Gastroesophageal sphincter (tissue), 4 donors: ENCODE measurements at regions not wholly inside any gene's neighbourhood (a gene's known extent, or its start where the extent isn't known, plus 50 kb on each side); places are given as distances from the start of the nearest gene placed in this dataset.

Experiments used
- ATAC-seq: fragments of 150-250 bp; one replicate; pipeline ENCODE4 v1.9.1; 2016; ENCODE audit warnings: mild to moderate bottlenecking, moderate library complexity
- H3K27ac ChIP-seq, 4 donors: fragments of 200-600 bp; sonication (generic) in 3 of 4; 1 replicate in 3 of 4; 2 replicates in 1 of 4; pipeline ENCODE4 v1.5.1; 2016 to 2019
- H3K27me3 ChIP-seq: fragments of 200-600 bp; sonication (generic); one replicate; pipeline ENCODE4 v1.5.1; 2019
- H3K36me3 ChIP-seq, 2 donors: fragments of 200-600 bp; sonication (generic); one replicate each; pipeline ENCODE4 v1.5.1; 2019; ENCODE audit warnings: control low read depth in 1 of 2
- H3K4me1 ChIP-seq, 3 donors: fragments of 200-600 bp; sonication (generic); 1 replicate in 2 of 3; 2 replicates in 1 of 3; pipeline ENCODE4 v1.5.1; 2016 to 2019; ENCODE audit warnings: control low read depth in 2 of 3
- H3K4me3 ChIP-seq, 2 donors: fragments of 200-600 bp; sonication (generic); one replicate each; pipeline ENCODE4 v1.5.1; 2019; ENCODE audit warnings: mild to moderate bottlenecking in 1 of 2, moderate library complexity in 1 of 2
- H3K9me3 ChIP-seq, 3 donors: fragments of 200-600 bp; sonication (generic); one replicate each; pipeline ENCODE4 v1.5.1; 2017 to 2019; ENCODE audit warnings: control low read depth in 2 of 3
- CTCF ChIP-seq, 4 experiments: fragments of 200-600 bp in 2 of 4; fragments of 450-650 bp in 2 of 4; sonication (generic) in 1 of 4; IDR thresholded peaks; one replicate each; pipeline ENCODE4 v1.5.1; 2017 to 2019; ENCODE audit warnings: antibody characterized with exemption in 4 of 4, mild to moderate bottlenecking in 2 of 4, moderate library complexity in 2 of 4
- EP300 ChIP-seq: sonication (generic); formaldehyde crosslinking; IDR thresholded peaks from one replicate; pipeline ENCODE4 v1.6.1; 2017; ENCODE audit warnings: antibody characterized with exemption, mild to moderate bottlenecking
- POLR2A ChIP-seq, 2 donors: fragments of 450-650 bp; IDR thresholded peaks; one replicate each; pipeline ENCODE4 v1.6.1; 2017; ENCODE audit warnings: antibody characterized with exemption in 2 of 2, mild to moderate bottlenecking in 2 of 2, moderate library complexity in 1 of 2
- POLR2AphosphoS5 ChIP-seq: sonication (generic); formaldehyde crosslinking; IDR thresholded peaks from one replicate; pipeline ENCODE4 v1.6.1; 2017; ENCODE audit warnings: antibody characterized with exemption
- WGBS, 2 donors: methylation state at CpG; one replicate each; pipeline ENCODE4 v1.1.5; 2018; ENCODE audit warnings: low coverage in 1 of 2; 5-methylcytosine and 5-hydroxymethylcytosine counted together

GRCh38 chr5:174844971-174845370, 120.6 kb downstream of the MSX2 start:
- no peaks in the 10 kb centered on the region for H3K9me3 ChIP-seq
- no peaks in the 10 kb centered on the region for H3K36me3 ChIP-seq
- 17 to 34% methylated on average over 3 of the region's 3 CpGs for WGBS, 2 donors
- peak; percentile 80 for ATAC-seq
- H3K27me3 ChIP-seq: no peaks in the 10 kb centered on the region
- no peak overlapping the region for H3K4me3 ChIP-seq
- peak overlapping the region in 3 of 4 donors; percentile 39 to 70 (median 68) for H3K27ac ChIP-seq
- peak; percentile 27 for TF ChIP-seq POLR2AphosphoS5
- TF ChIP-seq POLR2A (IDR thresholded peaks at IDR 0.05): no peak
- H3K4me1 ChIP-seq: peaks cover 0 to 48% (median 10%) of the 10 kb centered on the region in 3 donors

- TF ChIP-seq EP300 (no peak), POLR2AphosphoS5 (peak; percentile 64)
- peak overlapping the region in 3 of 4 donors; percentile 47 to 70 (median 68) for H3K27ac ChIP-seq
- peak; percentile 77 for ATAC-seq
- no peaks in the 10 kb centered on the region for H3K9me3 ChIP-seq
- no peaks in the 10 kb centered on the region for H3K36me3 ChIP-seq
- H3K27me3 ChIP-seq: no peaks in the 10 kb centered on the region
- 25 to 50% methylated on average over 2 to 5 of the region's 9 CpGs for WGBS, 2 donors
- peaks cover 0 to 59% (median 10%) of the 10 kb centered on the region in 3 donors for H3K4me1 ChIP-seq
- H3K4me3 ChIP-seq: no peak overlapping the region
These were observed 119.2 kb downstream of the MSX2 start for GRCh38 chr5:174843263-174844250.

- H3K27me3 ChIP-seq: no peaks in the 10 kb centered on the region
- peak overlapping the region in 2 of 4 donors; percentile 20 to 49 for H3K27ac ChIP-seq
- H3K4me1 ChIP-seq: peaks cover 0 to 61% (median 10%) of the 10 kb centered on the region in 3 donors
- TF ChIP-seq CTCF (IDR thresholded peaks at IDR 0.05) (no peak), POLR2AphosphoS5 (no peak), POLR2A (IDR thresholded peaks at IDR 0.05) (no peak), EP300 (no peak)
- no peaks in the 10 kb centered on the region for H3K36me3 ChIP-seq
- no peak overlapping the region for H3K4me3 ChIP-seq
- H3K9me3 ChIP-seq: no peaks in the 10 kb centered on the region
- ATAC-seq: no peak
- 29 to 51% methylated on average over 2 to 5 of the region's 5 CpGs for WGBS, 2 donors
These were observed 116.1 kb downstream of the MSX2 start for GRCh38 chr5:174840435-174840834.

- Histone ChIP-seq H3K27ac (no peak overlapping the region), H3K4me1 (peaks cover 0 to 48% (median 10%) of the 10 kb centered on the region in 3 donors), H3K4me3 (no peak overlapping the region), H3K27me3 (no peaks in the 10 kb centered on the region), H3K9me3 (no peaks in the 10 kb centered on the region), H3K36me3 (no peaks in the 10 kb centered on the region)
- TF ChIP-seq CTCF (IDR thresholded peaks at IDR 0.05): no peak
- TF ChIP-seq POLR2AphosphoS5: no peak
- TF ChIP-seq EP300: no peak
- TF ChIP-seq POLR2A (IDR thresholded peaks at IDR 0.05): no peak
- no peak for ATAC-seq
- WGBS, 2 donors: no CpG with 5 or more reads among the region's 1 CpG
These were observed 114.8 kb downstream of the MSX2 start for GRCh38 chr5:174839196-174839595.

- H3K27me3 ChIP-seq: no peaks in the 10 kb centered on the region
- no peak overlapping the region for H3K4me3 ChIP-seq
- no peaks in the 10 kb centered on the region for H3K9me3 ChIP-seq
- peak in 3 of 4 experiments; percentile 20 to 45 (median 32) for TF ChIP-seq CTCF (IDR thresholded peaks at IDR 0.05)
- no peak for TF ChIP-seq EP300
- TF ChIP-seq POLR2AphosphoS5: peak; percentile 63
- TF ChIP-seq POLR2A (IDR thresholded peaks at IDR 0.05): no peak
- peaks cover 0 to 40% (median 4%) of the 10 kb centered on the region in 3 donors for H3K4me1 ChIP-seq
- no peaks in the 10 kb centered on the region for H3K36me3 ChIP-seq
- WGBS, 2 donors: 30 to 50% methylated on average over 8 of the region's 8 CpGs
- peak overlapping the region in 1 of 4 donors; percentile 24 for H3K27ac ChIP-seq
- ATAC-seq: peak; percentile 84
These were observed 113.8 kb downstream of the MSX2 start for GRCh38 chr5:174837919-174838902.
